Trophoblast cell (in vitro differentiated cells and primary cell): ENCODE measurements at regions not wholly inside any gene's neighbourhood (a gene's known extent, or its start where the extent isn't known, plus 50 kb on each side); places are given as distances from the start of the nearest gene placed in this dataset.
A peak's percentile ranks its signal among the peaks of the same experiment; 100 is the strongest.

Source experiments
- DNase-seq, 2 donors: peaks; one replicate each; pipeline ENCODE4 v3.0.0-alpha.2; 2016
- H2AFZ ChIP-seq: 2 replicates; pipeline ENCODE4 v1.6.1; 2013; ENCODE audit warnings: low read length, moderate library complexity, mild to moderate bottlenecking; ENCODE audit not compliant: insufficient read depth, poor library complexity
- H2AK5ac ChIP-seq: 2 replicates; pipeline ENCODE4 v1.6.1; 2013; ENCODE audit warnings: mild to moderate bottlenecking, low read length
- H2BK120ac ChIP-seq: 2 replicates; pipeline ENCODE4 v1.6.1; 2013; ENCODE audit warnings: low read length, mild to moderate bottlenecking, moderate library complexity; ENCODE audit not compliant: insufficient read depth, poor library complexity
- H2BK12ac ChIP-seq: 2 replicates; pipeline ENCODE4 v1.6.1; 2013; ENCODE audit warnings: mild to moderate bottlenecking, low read length, moderate library complexity
- H2BK5ac ChIP-seq: 2 replicates; pipeline ENCODE4 v1.6.1; 2013; ENCODE audit warnings: low read length, low read depth, moderate library complexity, mild to moderate bottlenecking; ENCODE audit not compliant: poor library complexity
- H3K14ac ChIP-seq: 2 replicates; pipeline ENCODE4 v1.6.1; 2013; ENCODE audit warnings: mild to moderate bottlenecking, low read length
- H3K18ac ChIP-seq: 2 replicates; pipeline ENCODE4 v1.6.1; 2013; ENCODE audit warnings: mild to moderate bottlenecking, low read length
- H3K23ac ChIP-seq: 2 replicates; pipeline ENCODE4 v1.6.1; 2013; ENCODE audit warnings: low read length
- H3K27ac ChIP-seq: 2 replicates; pipeline ENCODE4 v1.5.1; 2013; ENCODE audit warnings: low read depth, mild to moderate bottlenecking, inconsistent platforms, low read length, moderate library complexity
- H3K27me3 ChIP-seq: 2 replicates; pipeline ENCODE4 v1.6.1; 2013; ENCODE audit warnings: inconsistent platforms, mild to moderate bottlenecking, low read length, moderate library complexity; ENCODE audit not compliant: insufficient read depth
- H3K36me3 ChIP-seq, 2 experiments: 1 replicate in 1 of 2; 2 replicates in 1 of 2; pipeline ENCODE4 v1.6.1; 2013; ENCODE audit warnings: low read length in 2 of 2, mild to moderate bottlenecking in 2 of 2, moderate library complexity in 1 of 2; ENCODE audit not compliant: insufficient read depth in 2 of 2, control insufficient read depth in 1 of 2
- H3K4ac ChIP-seq: 2 replicates; pipeline ENCODE4 v1.6.1; 2013; ENCODE audit warnings: low read depth, mild to moderate bottlenecking, low read length, moderate library complexity
- H3K4me1 ChIP-seq, 2 experiments: 1 replicate in 1 of 2; 2 replicates in 1 of 2; pipeline ENCODE4 v1.6.1; 2013; ENCODE audit warnings: low read length in 2 of 2, mild to moderate bottlenecking in 2 of 2, moderate library complexity in 1 of 2; ENCODE audit not compliant: insufficient read depth in 2 of 2, control insufficient read depth in 1 of 2
- H3K4me2 ChIP-seq: 2 replicates; pipeline ENCODE4 v1.6.1; 2013; ENCODE audit warnings: inconsistent platforms, mild to moderate bottlenecking, low read length, moderate library complexity
- H3K4me3 ChIP-seq: 2 replicates; pipeline ENCODE4 v1.5.1; 2013; ENCODE audit warnings: mild to moderate bottlenecking, low read depth, low read length, inconsistent platforms
- H3K79me1 ChIP-seq: one replicate; pipeline ENCODE4 v1.6.1; 2013; ENCODE audit warnings: low read length
- H3K79me2 ChIP-seq: 2 replicates; pipeline ENCODE4 v1.6.1; 2013; ENCODE audit warnings: low read length, mild to moderate bottlenecking; ENCODE audit not compliant: control insufficient read depth, insufficient read depth, poor library complexity
- H3K9ac ChIP-seq: 2 replicates; pipeline ENCODE4 v1.6.1; 2013; ENCODE audit warnings: mild to moderate bottlenecking, low read length
- H3K9me3 ChIP-seq: 2 replicates; pipeline ENCODE4 v1.6.1; 2013; ENCODE audit warnings: low read depth, mild to moderate bottlenecking, control low read depth, inconsistent platforms, low read length; ENCODE audit not compliant: insufficient read depth
- H4K12ac ChIP-seq: 2 replicates; pipeline ENCODE4 v1.6.1; 2013; ENCODE audit warnings: low read depth, mild to moderate bottlenecking, low read length, moderate library complexity
- H4K8ac ChIP-seq: 2 replicates; pipeline ENCODE4 v1.6.1; 2013; ENCODE audit warnings: low read depth, mild to moderate bottlenecking, low read length, moderate library complexity
- H4K91ac ChIP-seq: one replicate; pipeline ENCODE4 v1.6.1; 2013; ENCODE audit warnings: low read depth, mild to moderate bottlenecking, low read length, moderate library complexity
- WGBS: extraction: QIAGEN DNeasy Blood & Tissue Kit; methylation state at CpG from one replicate; pipeline ENCODE4 v1.1.7; 2013; ENCODE audit warnings: missing lambda C conversion rate; ENCODE audit not compliant: insufficient read length, insufficient coverage; ENCODE audit errors: extremely low coverage; 5-methylcytosine and 5-hydroxymethylcytosine counted together

GRCh38 chr1:170225781-170226530 is 80.2 kb downstream of the NTMT2 start:
- H3K79me1 ChIP-seq = peaks cover 8% of the 10 kb centered on the region
- WGBS = no CpG with 5 or more reads among the region's 2 CpGs
- no peak overlapping the region for H3K4me2 ChIP-seq
- H2BK120ac ChIP-seq = no peak overlapping the region
- no peak overlapping the region for H2AFZ ChIP-seq
- no peaks in the 10 kb centered on the region for H3K79me2 ChIP-seq
- no peak overlapping the region for H2BK5ac ChIP-seq
- no peak overlapping the region for H3K18ac ChIP-seq
- no peaks in the 10 kb centered on the region for H3K36me3 ChIP-seq
- H3K23ac ChIP-seq = no peak overlapping the region
- no peak overlapping the region for H2AK5ac ChIP-seq
- no peak overlapping the region for H3K4me3 ChIP-seq
- H3K9ac ChIP-seq = no peak overlapping the region
- H4K12ac ChIP-seq = no peak overlapping the region
- no peak overlapping the region for H4K91ac ChIP-seq
- no peaks in the 10 kb centered on the region for H3K27me3 ChIP-seq
- no peak overlapping the region for H3K4ac ChIP-seq
- H3K4me1 ChIP-seq = peaks cover 0 to 9% of the 10 kb centered on the region in 2 experiments
- H4K8ac ChIP-seq = no peak overlapping the region
- DNase-seq = no peak
- H2BK12ac ChIP-seq = no peak overlapping the region
- H3K9me3 ChIP-seq = no peaks in the 10 kb centered on the region
- H3K14ac ChIP-seq = no peak overlapping the region
- no peak overlapping the region for H3K27ac ChIP-seq

GRCh38 chr1:170226767-170227166 is 81.0 kb downstream of the NTMT2 start:
- H3K9me3 ChIP-seq = no peaks in the 10 kb centered on the region
- WGBS = no CpG with 5 or more reads among the region's 1 CpG

GRCh38 chr1:170230323-170230722 is 84.6 kb downstream of the NTMT2 start:
- Histone ChIP-seq H2BK12ac (no peak overlapping the region), H3K79me2 (no peaks in the 10 kb centered on the region), H4K12ac (no peak overlapping the region), H3K9me3 (no peaks in the 10 kb centered on the region), H3K18ac (no peak overlapping the region), H2BK5ac (no peak overlapping the region), H4K91ac (no peak overlapping the region), H3K79me1 (peaks cover 3% of the 10 kb centered on the region), H3K4me1 (peaks cover 0 to 5% of the 10 kb centered on the region in 2 experiments), H2AK5ac (no peak overlapping the region), H3K14ac (no peak overlapping the region), H3K9ac (no peak overlapping the region), H2BK120ac (no peak overlapping the region), H3K23ac (no peak overlapping the region), H3K27ac (no peak overlapping the region), H2AFZ (no peak overlapping the region), H3K36me3 (no peaks in the 10 kb centered on the region), H4K8ac (no peak overlapping the region), H3K4me2 (no peak overlapping the region), H3K27me3 (no peaks in the 10 kb centered on the region), H3K4me3 (no peak overlapping the region), H3K4ac (no peak overlapping the region)
- DNase-seq = no peak
- no CpG with 5 or more reads among the region's 1 CpG for WGBS

More at GRCh38 chr1:170226767-170227166, 81.0 kb downstream of the NTMT2 start:
- no peak overlapping the region for H2BK5ac ChIP-seq
- no peak overlapping the region for H2AFZ ChIP-seq
- H3K18ac ChIP-seq = no peak overlapping the region
- H4K12ac ChIP-seq = no peak overlapping the region
- no peak overlapping the region for H3K23ac ChIP-seq
- H2BK120ac ChIP-seq = no peak overlapping the region
- DNase-seq = no peak
- H3K79me1 ChIP-seq = peaks cover 3% of the 10 kb centered on the region
- H4K91ac ChIP-seq = no peak overlapping the region
- H3K27ac ChIP-seq = no peak overlapping the region
- H2AK5ac ChIP-seq = no peak overlapping the region
- no peaks in the 10 kb centered on the region for H3K79me2 ChIP-seq
- no peaks in the 10 kb centered on the region for H3K36me3 ChIP-seq
- no peak overlapping the region for H4K8ac ChIP-seq
- no peak overlapping the region for H3K14ac ChIP-seq
- no peak overlapping the region for H3K4me2 ChIP-seq
- no peak overlapping the region for H3K9ac ChIP-seq
- H3K27me3 ChIP-seq = no peaks in the 10 kb centered on the region
- H3K4ac ChIP-seq = no peak overlapping the region
- no peak overlapping the region for H2BK12ac ChIP-seq
- no peak overlapping the region for H3K4me3 ChIP-seq
- peaks cover 0 to 5% of the 10 kb centered on the region in 2 experiments for H3K4me1 ChIP-seq

- Histone ChIP-seq H2AFZ (no peak overlapping the region), H4K12ac (no peak overlapping the region), H2BK12ac (no peak overlapping the region), H2BK5ac (no peak overlapping the region), H3K23ac (no peak overlapping the region), H3K4ac (no peak overlapping the region), H3K9me3 (no peaks in the 10 kb centered on the region), H3K9ac (no peak overlapping the region), H3K79me1 (peaks cover 3% of the 10 kb centered on the region), H2AK5ac (no peak overlapping the region), H3K4me1 (peaks cover 0 to 5% of the 10 kb centered on the region in 2 experiments), H3K14ac (no peak overlapping the region), H4K91ac (no peak overlapping the region), H2BK120ac (no peak overlapping the region), H3K4me2 (no peak overlapping the region), H3K18ac (no peak overlapping the region), H3K79me2 (no peaks in the 10 kb centered on the region), H3K4me3 (no peak overlapping the region), H4K8ac (no peak overlapping the region), H3K27ac (peak overlapping the region; percentile 20), H3K27me3 (no peaks in the 10 kb centered on the region), H3K36me3 (no peaks in the 10 kb centered on the region)
- WGBS = no CpG with 5 or more reads among the region's 1 CpG
- DNase-seq = no peak
Observed at GRCh38 chr1:170231662-170232061, 85.9 kb downstream of the NTMT2 start.
